GM12892 (cell line): ENCODE measurements at regions not wholly inside any gene's neighbourhood (a gene's known extent, or its start where the extent isn't known, plus 50 kb on each side); places are given as distances from the start of the nearest gene placed in this dataset.

Experiments
- POLR2A ChIP-seq: IDR thresholded peaks from 2 replicates; pipeline ENCODE4 v1.6.1; 2011; ENCODE audit warnings: low read depth, low read length, control low read depth
- POLR2AphosphoS5 ChIP-seq: IDR thresholded peaks from 2 replicates; pipeline ENCODE4 v1.6.1; 2011; ENCODE audit warnings: low read depth, low read length, control low read depth
- TAF1 ChIP-seq: IDR thresholded peaks from 2 replicates; pipeline ENCODE4 v1.6.1; 2011; ENCODE audit warnings: low read depth, mild to moderate bottlenecking, control low read depth, low read length, borderline replicate concordance

- TF ChIP-seq POLR2AphosphoS5 (no peak), POLR2A (no peak), TAF1 (no peak)
Measured at GRCh38 chr2:66127061-66127460, 307.9 kb upstream of the MEIS1 start.
